Endothelial cell of umbilical vein (primary cell): ENCODE measurements at regions not wholly inside any gene's neighbourhood (a gene's known extent, or its start where the extent isn't known, plus 50 kb on each side); places are given as distances from the start of the nearest gene placed in this dataset.
A peak's percentile ranks its signal among the peaks of the same experiment; 100 is the strongest.

ENCODE experiments used
- BruUV-seq: library from RNA; stranded (reverse); fragments of 400-500 nt; replicated peaks from 2 replicates; lab custom pipeline; 2021; lab: Mats Ljungman, UMichigan
- CTCF ChIA-PET: fragments of 300-600, 350-600 bp; sonication (Branson Sonifier 250); formaldehyde crosslinking; loops from one replicate; lab custom pipeline; 2021; ENCODE audit warnings: antibody characterized with exemption, inconsistent platforms; lab: Charles Lee
- POLR2A ChIA-PET: fragments of 300-600, 350-600 bp; sonication (Branson Sonifier 250); formaldehyde crosslinking; loops from one replicate; lab custom pipeline; 2021; ENCODE audit warnings: antibody characterized with exemption, inconsistent platforms; lab: Charles Lee
- DNase-seq: peaks from one replicate; pipeline ENCODE4 v3.0.0-alpha.2; 2011; ENCODE audit warnings: low read depth, low spot score
- FAIRE-seq: peaks from 2 replicates; lab custom pipeline; 2011; peaks lifted over from hg19 to GRCh38; lab: Jason Lieb, UNC
- H2AFZ ChIP-seq: 2 replicates; pipeline ENCODE4 v1.6.0; 2012; ENCODE audit warnings: low read depth, low read length, control low read depth, inconsistent platforms
- H3K27ac ChIP-seq: 2 replicates; pipeline ENCODE4 v1.5.1; 2011; ENCODE audit warnings: low read depth, mild to moderate bottlenecking, control low read depth, low read length, moderate library complexity; ENCODE audit not compliant: insufficient read depth
- H3K27me3 ChIP-seq, 2 experiments: 2 replicates each; pipeline versions ENCODE4 v1.6.0 to v1.6.1; 2011; ENCODE audit warnings: low read length in 2 of 2, mixed read lengths in 1 of 2; ENCODE audit not compliant: control insufficient read depth in 2 of 2, insufficient read depth in 2 of 2
- H3K36me3 ChIP-seq, 2 experiments: 2 replicates in 1 of 2; 3 replicates in 1 of 2; pipeline ENCODE4 v1.5.1; 2011; ENCODE audit warnings: low read length in 2 of 2, mild to moderate bottlenecking in 1 of 2, moderate library complexity in 1 of 2; ENCODE audit not compliant: control insufficient read depth in 2 of 2, insufficient read depth in 2 of 2; ENCODE audit errors: extremely low read depth in 1 of 2
- H3K4me1 ChIP-seq: 3 replicates; pipeline ENCODE4 v1.5.1; 2011; ENCODE audit warnings: mild to moderate bottlenecking, low read length; ENCODE audit not compliant: control insufficient read depth, insufficient read depth; ENCODE audit errors: extremely low read depth
- H3K4me2 ChIP-seq: 2 replicates; pipeline ENCODE4 v1.6.1; 2011; ENCODE audit warnings: low read length, control low read depth, mixed read lengths; ENCODE audit not compliant: insufficient read depth
- H3K4me3 ChIP-seq, 3 experiments: fragments of 200-600 bp in 1 of 3; sonication (generic), shearing (Covaris generic) in 1 of 3; replicated peaks in 1 of 3; 2 replicates each; pipeline ENCODE4 v1.5.1; 2011 to 2016; ENCODE audit warnings: control low read depth in 3 of 3, low read length in 3 of 3, mild to moderate bottlenecking in 2 of 3, inconsistent platforms in 1 of 3, low read depth in 1 of 3, moderate library complexity in 1 of 3; ENCODE audit not compliant: insufficient read depth in 1 of 3
- H3K79me2 ChIP-seq: 2 replicates; pipeline ENCODE4 v1.6.0; 2012; ENCODE audit warnings: low read length, inconsistent platforms; ENCODE audit not compliant: control insufficient read depth, insufficient read depth
- H3K9ac ChIP-seq: replicated peaks from 2 replicates; pipeline ENCODE3; 2011; ENCODE audit warnings: low read length, control low read depth; ENCODE audit not compliant: insufficient read depth; ENCODE audit errors: extremely low read depth
- H3K9me1 ChIP-seq: replicated peaks from 3 replicates; pipeline ENCODE4 v1.6.0; 2011; ENCODE audit warnings: mild to moderate bottlenecking, low read length; ENCODE audit not compliant: control insufficient read depth, insufficient read depth; ENCODE audit errors: extremely low read depth
- H3K9me3 ChIP-seq: replicated peaks from 2 replicates; pipeline ENCODE4 v1.5.1; 2012; ENCODE audit warnings: low read length, inconsistent platforms; ENCODE audit not compliant: control insufficient read depth, insufficient read depth
- H4K20me1 ChIP-seq: replicated peaks from 2 replicates; pipeline ENCODE3; 2011; ENCODE audit warnings: mild to moderate bottlenecking, low read length; ENCODE audit not compliant: control insufficient read depth, insufficient read depth; ENCODE audit errors: extremely low read depth
- EZH2 ChIP-seq: IDR thresholded peaks from 2 replicates; pipeline ENCODE4 v1.6.1; 2012; ENCODE audit warnings: borderline replicate concordance, low read depth, mild to moderate bottlenecking, moderate library complexity, low read length, inconsistent platforms; ENCODE audit not compliant: severe bottlenecking
- FOS ChIP-seq: IDR thresholded peaks from 2 replicates; pipeline ENCODE4 v1.6.1; 2011; ENCODE audit warnings: mild to moderate bottlenecking, low read length, moderate library complexity, borderline replicate concordance; ENCODE audit not compliant: insufficient read depth
- GATA2 ChIP-seq: IDR thresholded peaks from 2 replicates; pipeline ENCODE4 v1.7.0; 2011; ENCODE audit warnings: low read depth, mild to moderate bottlenecking, moderate library complexity, mixed read lengths, low read length; ENCODE audit not compliant: insufficient read length, insufficient read depth
- JUN ChIP-seq: IDR thresholded peaks from 2 replicates; pipeline ENCODE4 v1.6.1; 2011; ENCODE audit warnings: borderline replicate concordance, low read depth; ENCODE audit not compliant: insufficient read length, insufficient read depth
- MYC ChIP-seq: IDR thresholded peaks from one replicate; pipeline ENCODE4 v1.6.1; 2011; ENCODE audit warnings: mild to moderate bottlenecking, low read depth, low read length
- POLR2AphosphoS5 ChIP-seq: IDR thresholded peaks from 2 replicates; pipeline ENCODE4 v1.6.1; 2012; ENCODE audit warnings: low read depth, mild to moderate bottlenecking, control low read depth, low read length, moderate library complexity; ENCODE audit not compliant: insufficient read depth
- dilution Hi-C: fragments of 300-500 bp; cut with MboI; formaldehyde crosslinking; loops from one replicate; pipeline ENCODE4 v1.15.0; 2019; ENCODE audit warnings: low sequenced_read_pairs; ENCODE audit not compliant: extremely low pct_ligation_motif_present
- intact Hi-C: fragments of 100-400 bp; cut with micrococcal nuclease; formaldehyde crosslinking; loops from one replicate; pipeline ENCODE4 v1.10.0; 2022
- TF ChIP-seq, protein P1 (sequence below): IDR thresholded peaks from 2 replicates; pipeline ENCODE4 v1.6.1; 2011; ENCODE audit not compliant: insufficient read depth, insufficient read length

DNA sequence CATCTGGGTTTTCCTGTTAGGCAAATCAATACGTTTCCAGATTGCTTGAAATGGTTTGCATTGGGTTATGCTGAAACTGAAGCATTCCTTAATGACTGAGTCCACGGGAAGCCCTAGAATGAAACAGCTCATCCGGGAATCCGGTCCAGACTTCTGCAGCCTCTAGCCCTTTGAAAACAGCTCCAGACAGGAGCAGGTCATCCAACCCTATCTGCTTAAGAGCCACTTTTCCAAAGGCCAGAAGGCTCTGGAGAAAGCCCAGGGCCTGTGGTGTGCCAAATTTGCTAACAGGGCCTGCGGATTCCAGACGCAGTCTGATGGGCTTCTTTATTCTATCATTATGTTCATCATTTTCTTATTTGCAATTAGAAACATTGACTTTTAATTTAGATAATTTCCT lies 265.4 kb downstream of the SKIDA1 start:
- Histone ChIP-seq H3K27me3 (no peaks in the 10 kb centered on the region), H3K4me3 (no peak overlapping the region), H3K4me1 (no peaks in the 10 kb centered on the region), H3K9me1 (no peaks in the 10 kb centered on the region), H3K27ac (no peak overlapping the region), H3K79me2 (no peaks in the 10 kb centered on the region), H3K9me3 (no peaks in the 10 kb centered on the region), H3K4me2 (no peak overlapping the region), H3K36me3 (no peaks in the 10 kb centered on the region), H2AFZ (no peak overlapping the region), H3K9ac (no peak overlapping the region), H4K20me1 (no peaks in the 10 kb centered on the region)
- dilution Hi-C loops (no loop called here), intact Hi-C loops (no loop called here)
- POLR2A ChIA-PET, result no interaction called here
- CTCF ChIA-PET, result no interaction called here
- DNase-seq (no peak), FAIRE-seq (no peak)
- no TSS peak for BruUV-seq
- TF ChIP-seq EZH2, result no peak
- TF ChIP-seq MYC, result no peak
- TF ChIP-seq JUN, result no peak

DNA sequence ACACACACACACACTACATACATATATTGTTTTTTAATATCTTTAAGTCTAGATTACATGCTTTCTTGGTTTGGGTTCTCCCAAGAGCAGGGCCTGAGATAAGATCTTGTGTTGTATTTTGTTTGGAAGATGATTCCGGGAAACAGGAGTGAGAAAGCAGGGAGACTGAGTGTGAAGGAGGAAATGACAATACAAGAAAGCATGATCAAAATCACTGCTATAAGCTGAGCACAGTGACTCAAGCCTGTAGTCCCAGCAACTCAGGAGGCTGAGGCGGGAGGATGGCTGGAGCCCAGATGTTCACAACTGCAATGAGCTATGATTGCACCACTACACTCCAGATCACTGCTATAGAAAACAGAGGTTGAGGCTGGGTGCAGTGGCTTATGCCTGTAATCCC lies 267.6 kb downstream of the SKIDA1 start:
- Histone ChIP-seq H2AFZ (no peak overlapping the region), H3K9me1 (no peaks in the 10 kb centered on the region), H3K79me2 (no peaks in the 10 kb centered on the region), H3K4me1 (no peaks in the 10 kb centered on the region), H3K4me2 (no peak overlapping the region), H3K27ac (no peak overlapping the region), H3K27me3 (no peaks in the 10 kb centered on the region), H4K20me1 (no peaks in the 10 kb centered on the region), H3K9me3 (no peaks in the 10 kb centered on the region), H3K9ac (no peak overlapping the region), H3K4me3 (no peak overlapping the region), H3K36me3 (no peaks in the 10 kb centered on the region)
- peak; percentile 93 for FAIRE-seq
- peak; percentile 55 for DNase-seq
- dilution Hi-C loops (no loop called here), intact Hi-C loops (loop anchor here (5.0 kb wide), 1 partner anchor 86 kb away; no protein-coding TSS in a partner anchor)
- no TSS peak for BruUV-seq
- CTCF ChIA-PET, result interaction anchor here (1.4 kb wide), 2 partner anchors 86 to 126 kb away, joined by 3 to 6 read pairs; no protein-coding TSS in a partner anchor
- POLR2A ChIA-PET, result no interaction called here
- peak; percentile 61 for TF ChIP-seq POLR2AphosphoS5
- peak; percentile 96 for TF ChIP-seq GATA2
- TF ChIP-seq, protein P1, sequence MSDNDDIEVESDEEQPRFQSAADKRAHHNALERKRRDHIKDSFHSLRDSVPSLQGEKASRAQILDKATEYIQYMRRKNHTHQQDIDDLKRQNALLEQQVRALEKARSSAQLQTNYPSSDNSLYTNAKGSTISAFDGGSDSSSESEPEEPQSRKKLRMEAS, result no peak
- TF ChIP-seq FOS, result peak; percentile 64
